ENCODE measurements at regions not wholly inside any gene's neighbourhood (a gene's known extent, or its start where the extent isn't known, plus 50 kb on each side); places are given as distances from the start of the nearest gene placed in this dataset.
A peak's percentile ranks its signal among the peaks of the same experiment; 100 is the strongest.
"Not testable (repeated sequence)": the region's sequence is repeated elsewhere in the genome, so short reads cannot be mapped to it uniquely, and the experiment has no call there.

GRCh38 chr9:115691693-115692092 is 461.9 kb upstream of the PAPPA start (continued):
- no peak for TF ChIP-seq BCL6 (CRISPR knock-in tag; IDR thresholded peaks at IDR 0.05)

GRCh38 chr9:115692868-115693267 is 460.7 kb upstream of the PAPPA start:
- H3K36me3 ChIP-seq (replicated peaks in 1 of 2; ENCODE audit: control insufficient read depth in 1 of 2, insufficient read depth in 2 of 2, low read length in 2 of 2); H3K4me2 ChIP-seq (ENCODE audit: low read depth, low read length); intact Hi-C loops (cut with micrococcal nuclease; ENCODE audit: unreplicated experiment); DNase-seq (ENCODE audit: low spot score); in situ Hi-C loops (cut with HindIII; ENCODE audit: extremely low pct_ligation_motif_present, low pct_unique_long_range_greater_than_20kb); CTCF ChIA-PET (ENCODE audit: low intra/inter-chr PET ratio, low total read pairs); H4K20me1 ChIP-seq (ENCODE audit: insufficient read depth, low read length); H3K79me2 ChIP-seq (ENCODE audit: insufficient read depth, low read length); BruUV-seq (replicated peaks); ATAC-seq; H3K9me3 ChIP-seq (ENCODE audit: low read length); H3K27me3 ChIP-seq (ENCODE audit: control insufficient read depth in 1 of 2, insufficient read depth in 2 of 2, low read length in 2 of 2); H3K4me1 ChIP-seq (ENCODE audit: insufficient read depth, low read length); FAIRE-seq; H2AFZ ChIP-seq (ENCODE audit: low read length); H3K4me3 ChIP-seq (replicated peaks in 1 of 3; ENCODE audit: insufficient read depth in 1 of 3, low read depth in 2 of 3, low read length in 3 of 3); H3K9ac ChIP-seq (ENCODE audit: insufficient read depth, low read depth, low read length); H3K27ac ChIP-seq (ENCODE audit: extremely low read length, insufficient read depth, low read length); POLR2A ChIA-PET: not testable (repeated sequence)
- WGBS (ENCODE audit: low lambda C conversion rate) = 9% methylated on average over 2 of the region's 2 CpGs

GRCh38 chr9:115694014-115694413 is 459.6 kb upstream of the PAPPA start:
- Histone ChIP-seq H3K4me1 (ENCODE audit: insufficient read depth, low read length) (no peaks in the 10 kb centered on the region), H3K79me2 (ENCODE audit: insufficient read depth, low read length) (no peaks in the 10 kb centered on the region), H3K27ac (ENCODE audit: extremely low read length, insufficient read depth, low read length) (no peak overlapping the region), H3K4me3 (replicated peaks in 1 of 3; ENCODE audit: insufficient read depth in 1 of 3, low read depth in 2 of 3, low read length in 3 of 3) (no peak overlapping the region), H3K27me3 (ENCODE audit: control insufficient read depth in 1 of 2, insufficient read depth in 2 of 2, low read length in 2 of 2) (no peaks in the 10 kb centered on the region), H4K20me1 (ENCODE audit: insufficient read depth, low read length) (no peaks in the 10 kb centered on the region), H3K36me3 (replicated peaks in 1 of 2; ENCODE audit: control insufficient read depth in 1 of 2, insufficient read depth in 2 of 2, low read length in 2 of 2) (no peaks in the 10 kb centered on the region), H3K9ac (ENCODE audit: insufficient read depth, low read depth, low read length) (no peak overlapping the region), H3K4me2 (ENCODE audit: low read depth, low read length) (no peak overlapping the region), H2AFZ (ENCODE audit: low read length) (no peak overlapping the region), H3K9me3 (ENCODE audit: low read length) (no peaks in the 10 kb centered on the region)
- TF ChIP-seq STAG1 (CRISPR knock-in tag; IDR thresholded peaks at IDR 0.05) (peak; percentile 62), HOXA9 (CRISPR knock-in tag; IDR thresholded peaks at IDR 0.05; ENCODE audit: borderline replicate concordance) (no peak), CTCF (CRISPR knock-in tag; IDR thresholded peaks at IDR 0.05) (peak; percentile 42)
- intact Hi-C loops (cut with micrococcal nuclease; ENCODE audit: unreplicated experiment) (no loop called here), in situ Hi-C loops (cut with HindIII; ENCODE audit: extremely low pct_ligation_motif_present, low pct_unique_long_range_greater_than_20kb) (no loop called here)
- ChIA-PET CTCF (ENCODE audit: low intra/inter-chr PET ratio, low total read pairs) (no interaction called here), POLR2A (no interaction called here)
- no peak for FAIRE-seq
- ATAC-seq = peak; percentile 55; the same call in 1 of the 3 replicates
- BruUV-seq (replicated peaks) = no TSS peak
- peak; percentile 11 for DNase-seq (ENCODE audit: low spot score)
- WGBS (ENCODE audit: low lambda C conversion rate) = 0% methylated on average over 2 of the region's 2 CpGs
